H4 (cell line): ENCODE measurements at regions not wholly inside any gene's neighbourhood (a gene's known extent, or its start where the extent isn't known, plus 50 kb on each side); places are given as distances from the start of the nearest gene placed in this dataset.

Experiments
- DNase-seq: peaks from one replicate; pipeline ENCODE4 v3.0.0-alpha.2; 2015; ENCODE audit warnings: low spot score

- DNase-seq, result no peak
These were observed 94.5 kb upstream of the NFIA start for GRCh38 chr1:60987904-60988303.

- DNase-seq, result no peak
These were observed 98.1 kb upstream of the NFIA start for GRCh38 chr1:60984062-60984799.

GRCh38 chr1:60983701-60984061 lies 98.7 kb upstream of the NFIA start:
- DNase-seq, result no peak

GRCh38 chr1:60982539-60982938 lies 99.8 kb upstream of the NFIA start:
- no peak for DNase-seq

GRCh38 chr1:60981357-60981756 lies 101.0 kb upstream of the NFIA start:
- DNase-seq, result no peak

GRCh38 chr1:60978421-60979357 lies 103.7 kb upstream of the NFIA start:
- peak; percentile 66 for DNase-seq

- no peak for DNase-seq
These were observed 104.7 kb upstream of the NFIA start for GRCh38 chr1:60977661-60978060.

GRCh38 chr1:60974524-60975372 lies 107.6 kb upstream of the NFIA start:
- no peak for DNase-seq

GRCh38 chr1:60973668-60974067 lies 108.7 kb upstream of the NFIA start:
- no peak for DNase-seq

- DNase-seq, result peak; percentile 44
These were observed 109.5 kb upstream of the NFIA start for GRCh38 chr1:60972841-60973364.

- no peak for DNase-seq
These were observed 111.0 kb upstream of the NFIA start for GRCh38 chr1:60971330-60971729.

GRCh38 chr1:60969971-60970509 lies 112.3 kb upstream of the NFIA start:
- peak; percentile 23 for DNase-seq

- no peak for DNase-seq
These were observed 117.0 kb upstream of the NFIA start for GRCh38 chr1:60965280-60965854.

GRCh38 chr1:60963167-60963940 lies 119.0 kb upstream of the NFIA start:
- DNase-seq, result no peak

GRCh38 chr1:60960891-60961461 lies 121.4 kb upstream of the NFIA start:
- DNase-seq, result no peak

GRCh38 chr1:60959701-60960100 lies 122.7 kb upstream of the NFIA start:
- no peak for DNase-seq

GRCh38 chr1:60958001-60958400 lies 124.4 kb upstream of the NFIA start:
- DNase-seq, result no peak

GRCh38 chr1:60956520-60956919 lies 125.8 kb upstream of the NFIA start:
- no peak for DNase-seq

- DNase-seq, result no peak
These were observed 129.7 kb upstream of the NFIA start for GRCh38 chr1:60952612-60953111.
